IMR-90 (cell line): ENCODE measurements at regions not wholly inside any gene's neighbourhood (a gene's known extent, or its start where the extent isn't known, plus 50 kb on each side); places are given as distances from the start of the nearest gene placed in this dataset.

Experiments used
- ATAC-seq: fragments of 200-7000 bp; cut with Tn5 transposase; 2 replicates; pipeline ENCODE4 v1.9.1; 2020; ENCODE audit warnings: low read depth, mild to moderate bottlenecking, moderate library complexity
- BruUV-seq: library from RNA; stranded (reverse); fragments of 400-500 nt; replicated peaks from 2 replicates; lab custom pipeline; 2021; lab: Mats Ljungman, UMichigan
- CTCF ChIA-PET: fragments of 300-600 bp; formaldehyde crosslinking; extraction: SDS; loops from one replicate; lab custom pipeline; 2021; ENCODE audit warnings: antibody characterized with exemption; lab: Yijun Ruan, JAX
- POLR2A ChIA-PET: fragments of 300-600 bp; sonication (Branson Sonifier 250); formaldehyde crosslinking; loops from one replicate; lab custom pipeline; 2022; ENCODE audit warnings: antibody characterized with exemption; ENCODE audit not compliant: unreplicated experiment; lab: Charles Lee
- DNase-seq: peaks from one replicate; pipeline ENCODE4 v3.0.0; 2013
- H2AFZ ChIP-seq: replicated peaks from 2 replicates; pipeline ENCODE3; 2013; ENCODE audit warnings: low read length, mild to moderate bottlenecking; ENCODE audit not compliant: poor library complexity
- H2AK5ac ChIP-seq: 2 replicates; pipeline ENCODE4 v1.6.1; 2013; ENCODE audit warnings: low read depth, low read length, inconsistent platforms
- H2AK9ac ChIP-seq: replicated peaks from 2 replicates; pipeline ENCODE3; 2013; ENCODE audit warnings: mild to moderate bottlenecking, low read depth, low read length, moderate library complexity; ENCODE audit not compliant: poor library complexity
- H2BK120ac ChIP-seq: 2 replicates; pipeline ENCODE4 v1.6.1; 2013; ENCODE audit warnings: low read depth, low read length, inconsistent platforms
- H2BK15ac ChIP-seq: 3 replicates; pipeline ENCODE4 v1.6.1; 2013; ENCODE audit warnings: low read depth, low read length, inconsistent platforms
- H2BK20ac ChIP-seq: 2 replicates; pipeline ENCODE4 v1.6.1; 2013; ENCODE audit warnings: low read depth, mild to moderate bottlenecking, inconsistent platforms, low read length, moderate library complexity
- H2BK5ac ChIP-seq: 2 replicates; pipeline ENCODE4 v1.6.1; 2013; ENCODE audit warnings: mild to moderate bottlenecking, low read depth, low read length, inconsistent platforms; ENCODE audit not compliant: poor library complexity, severe bottlenecking
- H3K14ac ChIP-seq: replicated peaks from 2 replicates; pipeline ENCODE4 v1.6.1; 2013; ENCODE audit warnings: low read depth, low read length, inconsistent platforms
- H3K18ac ChIP-seq: 2 replicates; pipeline ENCODE4 v1.6.1; 2013; ENCODE audit warnings: low read depth, low read length, control low read depth
- H3K23ac ChIP-seq: 2 replicates; pipeline ENCODE4 v1.6.1; 2013; ENCODE audit warnings: low read depth, low read length, inconsistent platforms
- H3K27ac ChIP-seq: 2 replicates; pipeline ENCODE4 v1.5.1; 2013; ENCODE audit warnings: mild to moderate bottlenecking, control low read depth, low read length; ENCODE audit not compliant: insufficient read depth
- H3K27me3 ChIP-seq: 2 replicates; pipeline ENCODE4 v1.6.1; 2013; ENCODE audit warnings: low read length; ENCODE audit not compliant: control insufficient read depth, insufficient read depth
- H3K36me3 ChIP-seq: 2 replicates; pipeline ENCODE4 v1.6.1; 2013; ENCODE audit warnings: low read length, mixed read lengths; ENCODE audit not compliant: control insufficient read depth, insufficient read depth
- H3K4ac ChIP-seq: 2 replicates; pipeline ENCODE4 v1.6.1; 2013; ENCODE audit warnings: low read depth, low read length, inconsistent platforms
- H3K4me1 ChIP-seq: 2 replicates; pipeline ENCODE4 v1.6.1; 2013; ENCODE audit warnings: low read length, mixed read lengths; ENCODE audit not compliant: control insufficient read depth, insufficient read depth
- H3K4me2 ChIP-seq: 2 replicates; pipeline ENCODE4 v1.6.1; 2013; ENCODE audit warnings: low read depth, mild to moderate bottlenecking, control low read depth, low read length, moderate library complexity
- H3K4me3 ChIP-seq: 2 replicates; pipeline ENCODE4 v1.5.1; 2013; ENCODE audit warnings: low read depth, mild to moderate bottlenecking, control low read depth, low read length, moderate library complexity; ENCODE audit not compliant: insufficient read depth
- H3K56ac ChIP-seq: 2 replicates; pipeline ENCODE4 v1.6.1; 2013; ENCODE audit warnings: low read length, inconsistent platforms; ENCODE audit not compliant: insufficient read depth; ENCODE audit errors: extremely low read depth
- H3K79me1 ChIP-seq, 2 experiments: 2 replicates each; pipeline ENCODE4 v1.6.1; 2013; ENCODE audit warnings: low read length in 2 of 2, inconsistent platforms in 1 of 2, low read depth in 1 of 2
- H3K9ac ChIP-seq: 2 replicates; pipeline ENCODE4 v1.6.1; 2013; ENCODE audit warnings: low read depth, low read length, control low read depth
- H3K9me1 ChIP-seq: 2 replicates; pipeline ENCODE4 v1.6.1; 2013; ENCODE audit warnings: low read length, inconsistent platforms; ENCODE audit not compliant: insufficient read depth
- H3K9me3 ChIP-seq: 2 replicates; pipeline ENCODE4 v1.6.1; 2013; ENCODE audit warnings: low read length; ENCODE audit not compliant: control insufficient read depth, insufficient read depth
- H4K20me1 ChIP-seq: 2 replicates; pipeline ENCODE4 v1.6.1; 2013; ENCODE audit warnings: low read length, inconsistent platforms; ENCODE audit not compliant: insufficient read depth
- H4K5ac ChIP-seq: 2 replicates; pipeline ENCODE4 v1.6.1; 2013; ENCODE audit warnings: mild to moderate bottlenecking, low read depth, low read length, control low read depth
- H4K8ac ChIP-seq, 2 experiments: 2 replicates each; pipeline ENCODE4 v1.6.1; 2013; ENCODE audit warnings: low read depth in 2 of 2, low read length in 2 of 2, control low read depth in 1 of 2, inconsistent platforms in 1 of 2
- H4K91ac ChIP-seq: 2 replicates; pipeline ENCODE4 v1.6.1; 2013; ENCODE audit warnings: low read depth, low read length, inconsistent platforms; ENCODE audit not compliant: insufficient read depth
- MAFK ChIP-seq: IDR thresholded peaks from 2 replicates; pipeline ENCODE4 v1.6.1; 2012; ENCODE audit warnings: low read depth, low read length, improper control_type of control experiment
- RCOR1 ChIP-seq: IDR thresholded peaks from 2 replicates; pipeline ENCODE4 v1.6.1; 2012; ENCODE audit warnings: mild to moderate bottlenecking, low read length, improper control_type of control experiment; ENCODE audit not compliant: insufficient replicate concordance
- WGBS, 2 experiments: methylation state at CpG; one replicate each; pipeline versions ENCODE4 v1.1.5 to v1.1.7; 2013; ENCODE audit warnings: missing lambda C conversion rate in 2 of 2; ENCODE audit not compliant: insufficient read length in 1 of 2; ENCODE audit errors: extremely low coverage in 2 of 2; 5-methylcytosine and 5-hydroxymethylcytosine counted together
- dilution Hi-C: fragments of 300-500 bp; cut with HindIII; formaldehyde crosslinking; loops from one replicate; pipeline ENCODE4 v1.14.3; 2018; ENCODE audit warnings: low sequenced_read_pairs; ENCODE audit not compliant: unreplicated experiment
- in situ Hi-C: fragments of 300-500 bp; cut with MboI; formaldehyde crosslinking; loops from 3 replicates; pipeline ENCODE4 v1.14.3; 2019; ENCODE audit warnings: low sequenced_read_pairs, inconsistent platforms, mixed read lengths
- intact Hi-C: fragments of 100-400 bp; cut with micrococcal nuclease; formaldehyde crosslinking; loops from 2 replicates; pipeline ENCODE4 v1.10.0; 2022
- TF ChIP-seq, protein P1 (sequence below): fragments of 150-350 bp; IDR thresholded peaks from 2 replicates; pipeline ENCODE4 v1.6.1; 2016; ENCODE audit warnings: low read depth, mild to moderate bottlenecking, low read length, moderate library complexity, borderline replicate concordance

- ChIA-PET POLR2A (no interaction called here), CTCF (no interaction called here)
- H2BK120ac ChIP-seq: no peak overlapping the region
- BruUV-seq: no TSS peak
- no peak for DNase-seq
- H3K27ac ChIP-seq: no peak overlapping the region
- peaks cover 9% of the 10 kb centered on the region for H3K27me3 ChIP-seq
- no peak overlapping the region; the same call in 1 of the 2 replicates for H2AK5ac ChIP-seq
- dilution Hi-C loops (no loop called here), in situ Hi-C loops (no loop called here), intact Hi-C loops (no loop called here)
- H3K79me1 ChIP-seq: no peaks in the 10 kb centered on the region
- H3K18ac ChIP-seq: no peak overlapping the region
- TF ChIP-seq MAFK (no peak), RCOR1 (no peak)
- TF ChIP-seq, protein P1, sequence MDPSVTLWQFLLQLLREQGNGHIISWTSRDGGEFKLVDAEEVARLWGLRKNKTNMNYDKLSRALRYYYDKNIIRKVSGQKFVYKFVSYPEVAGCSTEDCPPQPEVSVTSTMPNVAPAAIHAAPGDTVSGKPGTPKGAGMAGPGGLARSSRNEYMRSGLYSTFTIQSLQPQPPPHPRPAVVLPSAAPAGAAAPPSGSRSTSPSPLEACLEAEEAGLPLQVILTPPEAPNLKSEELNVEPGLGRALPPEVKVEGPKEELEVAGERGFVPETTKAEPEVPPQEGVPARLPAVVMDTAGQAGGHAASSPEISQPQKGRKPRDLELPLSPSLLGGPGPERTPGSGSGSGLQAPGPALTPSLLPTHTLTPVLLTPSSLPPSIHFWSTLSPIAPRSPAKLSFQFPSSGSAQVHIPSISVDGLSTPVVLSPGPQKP: no peak
- no peak overlapping the region for H3K4ac ChIP-seq
- H2AFZ ChIP-seq: no peak overlapping the region
- no peak for ATAC-seq
- H4K8ac ChIP-seq: no peak overlapping the region
- H4K20me1 ChIP-seq: no peaks in the 10 kb centered on the region
- no peak overlapping the region for H3K23ac ChIP-seq
- H3K56ac ChIP-seq: no peak overlapping the region
- no peak overlapping the region for H3K4me2 ChIP-seq
- H4K5ac ChIP-seq: no peak overlapping the region
- no peak overlapping the region for H2BK20ac ChIP-seq
- H3K14ac ChIP-seq: no peak overlapping the region
- no peaks in the 10 kb centered on the region for H3K9me1 ChIP-seq
- no peaks in the 10 kb centered on the region for H3K36me3 ChIP-seq
- no peak overlapping the region for H3K9ac ChIP-seq
- no peaks in the 10 kb centered on the region for H3K9me3 ChIP-seq
- H4K91ac ChIP-seq: no peak overlapping the region
- H2BK5ac ChIP-seq: no peak overlapping the region
- no peak overlapping the region for H2AK9ac ChIP-seq
- H3K4me1 ChIP-seq: peaks cover 5% of the 10 kb centered on the region; the same call in 1 of the 2 replicates
- no CpG with 5 or more reads among the region's 6 CpGs for WGBS, 2 experiments
- no peak overlapping the region for H2BK15ac ChIP-seq
- no peak overlapping the region for H3K4me3 ChIP-seq
These were observed 88.9 kb upstream of the SNAP25 start for GRCh38 chr20:10129749-10130148.
